NCI-H2227 (cell line): ENCODE measurements at regions not wholly inside any gene's neighbourhood (a gene's known extent, or its start where the extent isn't known, plus 50 kb on each side); places are given as distances from the start of the nearest gene placed in this dataset.
"Not testable (repeated sequence)": the region's sequence is repeated elsewhere in the genome, so short reads cannot be mapped to it uniquely, and the experiment has no call there.

Source experiments
- DNase-seq: peaks from one replicate; lab custom pipeline; 2025; ENCODE audit not compliant: unreplicated experiment; lab: John Stamatoyannopoulos, UW

- DNase-seq = no peak
Measured at GRCh38 chr1:99496067-99496466, 149.8 kb upstream of the PALMD start.

GRCh38 chr1:99497690-99498089 is 148.2 kb upstream of the PALMD start:
- DNase-seq = no peak

- no peak for DNase-seq
Measured at GRCh38 chr1:99500541-99500940, 145.4 kb upstream of the PALMD start.

- DNase-seq = no peak
Measured at GRCh38 chr1:99501871-99502270, 144.0 kb upstream of the PALMD start.

- DNase-seq = no peak
Measured at GRCh38 chr1:99502400-99502799, 143.5 kb upstream of the PALMD start.

GRCh38 chr1:99503276-99503747 is 142.6 kb upstream of the PALMD start:
- DNase-seq = no peak

- no peak for DNase-seq
Measured at GRCh38 chr1:99504287-99504686, 141.6 kb upstream of the PALMD start.

- no peak for DNase-seq
Measured at GRCh38 chr1:99506631-99507030, 139.3 kb upstream of the PALMD start.

GRCh38 chr1:99507446-99507845 is 138.5 kb upstream of the PALMD start:
- DNase-seq = not testable (repeated sequence)

- DNase-seq = no peak
Measured at GRCh38 chr1:99507906-99508732, 137.8 kb upstream of the PALMD start.

- not testable (repeated sequence) for DNase-seq
Measured at GRCh38 chr1:99508733-99509445, 137.0 kb upstream of the PALMD start.

- not testable (repeated sequence) for DNase-seq
Measured at GRCh38 chr1:99514823-99515552, 130.9 kb upstream of the PALMD start.

GRCh38 chr1:99516141-99516540 is 129.8 kb upstream of the PALMD start:
- DNase-seq = no peak

GRCh38 chr1:99520121-99520520 is 125.8 kb upstream of the PALMD start:
- DNase-seq = no peak

- no peak for DNase-seq
Measured at GRCh38 chr1:99525331-99525730, 120.6 kb upstream of the PALMD start.

- no peak for DNase-seq
Measured at GRCh38 chr1:99527078-99527477, 118.8 kb upstream of the PALMD start.

- no peak for DNase-seq
Measured at GRCh38 chr1:99527545-99527944, 118.4 kb upstream of the PALMD start.

- DNase-seq = no peak
Measured at GRCh38 chr1:99529002-99529401, 116.9 kb upstream of the PALMD start.

GRCh38 chr1:99531578-99532275 is 114.2 kb upstream of the PALMD start:
- DNase-seq = no peak

GRCh38 chr1:99532276-99532580 is 113.7 kb upstream of the PALMD start:
- no peak for DNase-seq
